ENCODE measurements at regions not wholly inside any gene's neighbourhood (a gene's known extent, or its start where the extent isn't known, plus 50 kb on each side); places are given as distances from the start of the nearest gene placed in this dataset.

GRCh38 chr22:44606126-44606525 lies 95.9 kb upstream of the PRR5 start:
- no peak for TF ChIP-seq SNAI2 (CRISPR knock-in tag; IDR thresholded peaks at IDR 0.05)
- no peak for TF ChIP-seq TSHZ2 (CRISPR knock-in tag; IDR thresholded peaks at IDR 0.05)
- no peak for TF ChIP-seq ISL1 (CRISPR knock-in tag; IDR thresholded peaks at IDR 0.05)
- TF ChIP-seq ZNF8 (CRISPR knock-in tag; IDR thresholded peaks at IDR 0.05), result no peak
- TF ChIP-seq POU6F1 (CRISPR knock-in tag; IDR thresholded peaks at IDR 0.05; ENCODE audit: borderline replicate concordance, low read depth), result no peak
- no peak for TF ChIP-seq ESRRG (CRISPR knock-in tag; IDR thresholded peaks at IDR 0.05)
- no peak for TF ChIP-seq GLIS3 (CRISPR knock-in tag; IDR thresholded peaks at IDR 0.05)
- TF ChIP-seq CSDC2 (CRISPR knock-in tag; IDR thresholded peaks at IDR 0.05), result no peak
- no peak for TF ChIP-seq ZFP30 (CRISPR knock-in tag; IDR thresholded peaks at IDR 0.05)
- no peak for TF ChIP-seq BACH2 (CRISPR knock-in tag; IDR thresholded peaks at IDR 0.05; ENCODE audit: borderline replicate concordance)
- TF ChIP-seq ZFP3 (CRISPR knock-in tag; IDR thresholded peaks at IDR 0.05), result no peak
- no peak for TF ChIP-seq TOX (CRISPR knock-in tag; IDR thresholded peaks at IDR 0.05; ENCODE audit: borderline replicate concordance)
- TF ChIP-seq CREB5 (CRISPR knock-in tag; IDR thresholded peaks at IDR 0.05; ENCODE audit: low read depth), result no peak
- no peak for TF ChIP-seq OSR1 (CRISPR knock-in tag; IDR thresholded peaks at IDR 0.05)
- TF ChIP-seq TCF4 (CRISPR knock-in tag; IDR thresholded peaks at IDR 0.05; ENCODE audit: borderline replicate concordance), result no peak
- TF ChIP-seq ZNF70 (CRISPR knock-in tag; IDR thresholded peaks at IDR 0.05), result no peak
- TF ChIP-seq ZNF565 (CRISPR knock-in tag; conservative IDR thresholded peaks at IDR 0.05; ENCODE audit: low read depth), result no peak
- TF ChIP-seq ARNTL (CRISPR knock-in tag; IDR thresholded peaks at IDR 0.05; ENCODE audit: borderline replicate concordance, low read depth), result no peak
- no peak for TF ChIP-seq CSRNP3 (CRISPR knock-in tag; IDR thresholded peaks at IDR 0.05)
- ATAC-seq, result no peak

GRCh38 chr22:44605486-44605885 lies 96.5 kb upstream of the PRR5 start:
- no peak for ATAC-seq
- TF ChIP-seq RARB (CRISPR knock-in tag; IDR thresholded peaks at IDR 0.05), result no peak
- TF ChIP-seq BACH2 (CRISPR knock-in tag; IDR thresholded peaks at IDR 0.05; ENCODE audit: borderline replicate concordance), result no peak
- no peak for TF ChIP-seq ISL1 (CRISPR knock-in tag; IDR thresholded peaks at IDR 0.05)
- TF ChIP-seq ESRRG (CRISPR knock-in tag; IDR thresholded peaks at IDR 0.05), result no peak
- no peak for TF ChIP-seq PATZ1 (CRISPR knock-in tag; IDR thresholded peaks at IDR 0.05; ENCODE audit: borderline replicate concordance)
- no peak for TF ChIP-seq TOX (CRISPR knock-in tag; IDR thresholded peaks at IDR 0.05; ENCODE audit: borderline replicate concordance)
- TF ChIP-seq SNAI2 (CRISPR knock-in tag; IDR thresholded peaks at IDR 0.05), result no peak
- TF ChIP-seq TCF4 (CRISPR knock-in tag; IDR thresholded peaks at IDR 0.05; ENCODE audit: borderline replicate concordance), result no peak
- TF ChIP-seq POU6F1 (CRISPR knock-in tag; IDR thresholded peaks at IDR 0.05; ENCODE audit: borderline replicate concordance, low read depth), result no peak
- TF ChIP-seq ZNF8 (CRISPR knock-in tag; IDR thresholded peaks at IDR 0.05), result no peak
- no peak for TF ChIP-seq ZNF565 (CRISPR knock-in tag; conservative IDR thresholded peaks at IDR 0.05; ENCODE audit: low read depth)
- TF ChIP-seq ZFP30 (CRISPR knock-in tag; IDR thresholded peaks at IDR 0.05), result no peak
